IPS-NIHi7 (cell line): ENCODE measurements at regions not wholly inside any gene's neighbourhood (a gene's known extent, or its start where the extent isn't known, plus 50 kb on each side); places are given as distances from the start of the nearest gene placed in this dataset.

ENCODE experiments used
- DNase-seq: peaks from one replicate; pipeline ENCODE4 v3.0.0; 2012; ENCODE audit warnings: mixed read lengths; ENCODE audit errors: extremely low spot score

DNA sequence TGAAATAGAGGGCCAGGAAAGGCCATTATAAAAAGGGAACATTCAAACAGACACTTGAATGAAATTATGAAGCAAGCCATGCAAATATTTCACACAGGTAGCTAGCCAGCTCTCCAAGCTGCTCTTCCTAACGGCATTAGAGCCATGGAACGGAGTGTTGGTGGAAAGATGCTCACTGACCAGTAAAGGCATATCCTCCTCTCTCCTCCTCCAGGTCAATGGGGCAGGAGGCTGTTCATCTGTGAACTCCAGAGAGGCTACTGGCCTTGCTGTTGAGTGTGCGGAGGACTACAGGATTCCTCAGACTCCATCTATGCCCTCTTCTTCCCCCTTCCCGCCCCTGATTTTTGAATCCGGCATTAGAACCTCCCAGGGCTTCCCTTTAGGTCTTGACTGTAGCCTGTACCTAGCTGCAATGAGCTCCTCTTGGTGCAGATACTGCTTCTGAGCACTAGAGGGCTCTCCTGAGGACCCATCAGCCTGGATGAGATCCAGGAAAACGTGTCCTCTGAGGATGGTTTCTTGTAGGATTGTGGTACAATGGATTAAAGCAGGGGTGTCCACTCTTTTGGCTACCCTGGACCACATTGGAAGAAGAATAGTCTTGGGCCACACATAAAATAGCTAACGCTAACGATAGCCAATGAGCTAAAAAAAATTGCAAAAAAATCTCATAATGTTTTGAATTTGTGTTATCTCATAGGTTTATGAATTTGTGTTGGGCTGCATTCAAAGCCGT, 162.2 kb downstream of the SREK1 start:
- DNase-seq = peak; percentile 84

DNA sequence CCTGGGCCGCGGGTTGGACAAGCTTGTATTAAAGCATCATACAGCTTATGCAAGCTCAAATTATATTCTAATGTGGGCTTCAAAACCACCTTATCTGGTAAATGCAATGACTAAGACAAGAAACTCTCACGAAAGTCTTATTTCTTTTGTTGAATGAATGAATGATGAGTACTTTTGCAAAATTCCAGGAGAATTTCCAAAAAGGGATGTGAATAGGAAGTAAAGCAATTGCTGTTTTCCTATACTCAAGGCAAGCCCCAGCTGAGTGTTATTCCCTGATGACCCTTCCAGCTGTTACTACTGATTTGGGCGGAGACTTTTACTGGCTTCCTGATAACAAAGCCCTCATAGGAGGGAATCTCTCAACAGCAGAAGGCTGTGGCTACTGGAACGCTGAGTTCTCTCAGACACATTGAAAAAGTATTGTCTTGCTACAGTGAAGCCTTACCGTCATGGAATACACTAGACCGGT, 162.8 kb downstream of the SREK1 start:
- no peak for DNase-seq

DNA sequence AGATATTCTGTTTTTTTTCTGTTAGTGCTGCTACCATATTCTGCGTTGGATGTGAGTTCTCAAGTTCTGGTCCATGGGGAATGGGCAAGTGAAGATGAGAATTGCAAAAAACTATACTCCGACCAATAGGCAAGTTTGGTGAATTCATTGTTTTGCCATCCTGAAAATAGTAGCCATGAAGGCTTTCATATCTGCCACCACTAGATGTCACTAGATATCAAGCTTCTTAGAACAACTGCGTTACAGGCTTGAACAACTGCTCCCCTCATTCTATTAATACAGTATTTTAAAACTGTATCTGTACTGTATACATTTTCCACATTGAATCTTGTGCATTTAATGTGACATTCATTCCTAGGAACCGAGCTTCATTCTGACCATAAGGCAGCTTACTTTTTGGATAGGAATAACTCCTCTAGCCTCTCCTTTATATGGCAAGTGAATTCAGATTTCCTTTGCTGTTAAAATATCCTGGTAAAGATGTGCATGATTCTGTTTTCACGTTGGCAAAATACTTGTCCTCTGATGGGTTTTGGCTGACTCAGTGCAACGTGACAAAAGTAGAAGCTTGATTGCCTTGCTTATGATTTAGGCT, 163.6 kb downstream of the SREK1 start:
- peak; percentile 69 for DNase-seq

DNA sequence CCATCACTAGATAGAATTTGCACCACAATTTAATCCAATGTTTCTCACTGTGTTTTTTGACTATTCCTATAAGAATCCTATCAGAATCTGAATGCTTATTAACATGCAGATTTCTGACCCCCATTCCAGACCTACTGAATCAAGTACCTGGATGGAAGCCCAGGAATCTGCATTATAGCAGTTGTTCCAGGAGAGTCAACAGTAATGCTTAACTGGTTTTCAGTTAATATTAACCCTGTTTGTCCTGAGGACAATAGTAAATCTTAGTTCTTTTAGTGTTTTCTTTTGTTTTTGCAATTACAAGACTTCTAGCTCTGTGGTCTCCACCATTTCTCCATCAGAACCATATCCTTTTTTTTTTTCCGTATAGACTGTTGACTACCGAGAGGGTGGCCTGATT, 168.2 kb downstream of the SREK1 start:
- no peak for DNase-seq

DNA sequence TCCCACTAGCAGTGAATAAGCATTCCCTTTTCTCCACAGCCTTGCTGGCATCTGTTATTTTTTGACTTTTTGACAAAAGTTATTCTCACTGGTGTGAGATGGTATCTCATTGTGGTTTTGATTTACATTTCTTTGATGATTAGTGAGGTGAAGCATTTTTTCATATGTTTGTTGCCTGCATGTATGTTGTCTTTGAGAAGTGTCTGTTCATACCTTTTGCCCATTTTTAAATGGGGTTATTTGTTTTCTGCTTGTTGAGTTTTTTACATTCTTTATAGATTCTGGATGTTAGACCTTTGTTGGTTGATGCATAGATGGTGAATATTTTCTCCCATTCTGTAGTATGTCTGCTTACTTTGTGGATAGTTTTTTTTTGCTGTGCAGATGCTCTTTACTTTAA, 171.7 kb downstream of the SREK1 start:
- no peak for DNase-seq

DNA sequence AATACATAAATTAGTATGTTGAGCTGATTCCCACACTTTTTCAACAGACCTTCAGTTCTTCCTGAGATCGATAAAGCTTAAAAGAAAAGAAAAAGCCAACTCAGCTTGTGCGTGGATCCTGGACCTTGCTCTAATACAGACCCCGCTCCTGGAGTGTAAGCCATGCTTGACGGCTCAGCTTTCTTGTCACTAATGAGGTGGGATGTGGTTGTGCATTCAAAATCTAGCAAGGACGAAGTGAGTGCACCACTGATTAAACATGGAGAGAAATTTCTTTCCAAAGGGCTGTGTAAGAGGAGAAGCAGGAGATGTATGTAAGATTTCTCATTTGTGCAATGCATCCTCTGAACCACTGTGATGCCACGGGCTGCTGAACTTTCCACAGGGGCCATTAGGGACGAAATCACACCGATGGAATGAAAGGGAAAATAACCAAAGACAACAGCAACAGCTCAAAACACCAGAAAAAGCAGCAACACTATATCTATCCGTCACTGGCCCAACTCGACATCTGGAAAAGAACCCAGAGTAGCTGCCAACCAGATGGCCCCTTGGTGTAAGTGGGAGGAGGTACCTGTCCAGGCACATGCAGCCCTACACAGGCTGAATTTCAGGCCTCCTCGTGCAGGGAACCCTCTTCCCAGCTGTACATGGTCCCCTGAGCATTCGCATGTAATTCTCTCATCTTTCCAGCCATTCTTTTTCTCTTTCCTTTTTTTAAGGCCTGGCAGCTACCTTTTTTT, 178.9 kb downstream of the SREK1 start:
- no peak for DNase-seq

DNA sequence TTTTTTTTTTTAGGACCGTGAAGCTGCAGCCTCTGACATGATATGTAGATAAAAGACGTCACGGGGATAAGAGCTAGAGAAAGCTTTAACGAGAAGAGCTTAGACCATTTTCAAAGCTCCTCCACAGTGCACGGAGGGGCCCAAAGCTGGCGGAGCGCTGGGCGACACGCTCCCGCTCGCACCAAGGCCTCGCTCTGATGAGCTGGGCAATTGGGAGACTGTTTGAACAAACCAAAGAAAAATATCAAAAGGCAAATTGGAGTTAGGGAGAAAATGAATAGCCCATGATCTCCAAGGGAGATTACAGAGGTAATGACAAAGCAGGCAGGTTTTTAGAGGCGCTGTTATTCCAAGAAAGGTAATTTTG, 179.4 kb downstream of the SREK1 start:
- DNase-seq = no peak

DNA sequence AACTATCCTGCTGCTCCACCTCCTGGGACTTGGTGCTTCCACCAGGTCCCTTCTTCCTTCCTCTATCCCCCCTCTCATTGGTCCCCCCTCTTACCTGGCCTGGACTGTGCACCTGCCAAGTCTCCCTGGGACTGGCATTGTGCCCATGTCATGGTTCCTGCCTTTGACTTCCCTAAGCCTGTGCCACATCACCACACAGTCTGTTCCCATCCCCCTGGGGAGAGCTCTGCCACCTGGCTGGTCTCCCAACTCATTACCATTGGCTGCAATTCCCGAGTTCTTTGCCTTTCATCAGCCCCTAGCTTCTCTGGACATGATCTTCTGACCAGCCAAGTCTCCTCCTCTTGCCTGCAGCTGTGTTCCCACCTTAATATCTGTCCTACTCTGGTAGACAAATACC, 180.3 kb downstream of the SREK1 start:
- DNase-seq = no peak

DNA sequence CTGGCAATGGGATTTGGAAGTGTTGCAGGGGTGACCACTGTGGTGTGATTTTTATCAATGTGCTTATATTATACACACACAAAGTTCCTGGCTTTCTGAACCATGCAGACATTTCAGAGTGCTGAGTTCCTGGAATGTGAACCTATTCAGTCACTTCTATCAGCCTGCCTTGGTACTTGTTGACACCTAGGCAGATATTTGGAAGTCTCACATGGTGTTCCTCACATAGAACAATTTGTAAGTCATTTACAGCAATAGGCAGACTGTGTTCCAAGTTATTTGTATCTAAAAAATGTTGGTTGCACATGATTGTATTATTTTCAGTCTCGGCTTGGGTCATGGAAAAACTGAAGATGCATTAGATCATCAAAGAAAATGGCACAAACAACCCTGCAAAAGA, 182.2 kb downstream of the SREK1 start:
- no peak for DNase-seq

DNA sequence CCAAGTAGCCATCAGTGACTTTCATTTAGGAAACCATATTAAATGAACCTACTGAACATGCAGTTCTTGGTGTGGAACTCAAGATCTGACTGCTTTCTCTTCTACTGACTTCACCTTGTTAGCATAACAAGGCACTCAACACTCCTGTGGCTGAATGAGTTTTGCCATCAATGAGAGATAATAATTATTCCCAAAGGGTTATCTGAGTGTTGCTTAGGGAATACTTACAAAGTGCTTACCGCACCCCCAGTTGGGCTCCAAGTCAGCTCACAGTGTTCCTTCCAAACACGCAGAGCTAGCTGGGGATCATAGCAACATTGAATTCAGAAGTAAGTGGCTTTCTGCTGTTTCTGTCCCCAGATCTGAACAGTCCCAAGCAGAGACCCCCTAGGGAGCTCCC, 182.9 kb downstream of the SREK1 start:
- DNase-seq = no peak

DNA sequence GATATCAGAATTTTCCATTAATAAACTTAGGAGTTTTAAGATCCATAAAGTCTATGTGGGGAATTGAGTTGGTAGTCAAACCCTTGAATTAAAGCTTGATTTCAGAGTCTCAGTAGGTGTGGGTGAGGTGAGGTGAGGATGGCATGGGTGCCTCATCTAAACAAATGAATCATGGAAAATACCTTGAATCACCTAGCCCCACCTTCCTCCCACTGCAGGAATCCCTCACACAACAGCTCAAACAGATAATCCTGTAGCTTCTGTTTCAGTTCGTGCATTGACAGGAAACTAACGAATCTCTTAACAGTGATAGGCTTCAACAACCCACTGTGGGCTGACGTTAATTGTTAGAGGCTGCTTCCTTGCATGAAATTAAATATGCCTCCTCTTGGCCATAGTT, 185.0 kb downstream of the SREK1 start:
- DNase-seq = no peak

DNA sequence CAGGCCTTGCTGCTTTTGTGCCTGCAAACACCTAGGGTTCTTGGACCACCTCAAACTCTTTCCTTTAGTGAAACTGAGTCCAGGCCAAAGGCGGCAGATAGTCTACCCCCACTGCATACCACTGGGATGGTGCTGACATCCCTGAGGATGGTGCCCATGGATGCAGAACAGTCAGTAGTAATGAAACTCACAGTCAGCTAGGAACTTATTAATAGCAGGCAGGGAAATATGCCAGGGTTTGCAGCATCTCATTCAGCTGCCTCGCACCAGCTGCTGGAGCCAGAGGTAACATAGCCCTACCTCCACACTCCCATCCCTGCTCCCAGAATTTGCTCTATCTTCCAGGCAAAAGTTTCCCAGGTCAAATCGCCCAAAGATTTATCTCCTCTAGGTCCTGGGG, 189.1 kb downstream of the SREK1 start:
- DNase-seq = no peak

DNA sequence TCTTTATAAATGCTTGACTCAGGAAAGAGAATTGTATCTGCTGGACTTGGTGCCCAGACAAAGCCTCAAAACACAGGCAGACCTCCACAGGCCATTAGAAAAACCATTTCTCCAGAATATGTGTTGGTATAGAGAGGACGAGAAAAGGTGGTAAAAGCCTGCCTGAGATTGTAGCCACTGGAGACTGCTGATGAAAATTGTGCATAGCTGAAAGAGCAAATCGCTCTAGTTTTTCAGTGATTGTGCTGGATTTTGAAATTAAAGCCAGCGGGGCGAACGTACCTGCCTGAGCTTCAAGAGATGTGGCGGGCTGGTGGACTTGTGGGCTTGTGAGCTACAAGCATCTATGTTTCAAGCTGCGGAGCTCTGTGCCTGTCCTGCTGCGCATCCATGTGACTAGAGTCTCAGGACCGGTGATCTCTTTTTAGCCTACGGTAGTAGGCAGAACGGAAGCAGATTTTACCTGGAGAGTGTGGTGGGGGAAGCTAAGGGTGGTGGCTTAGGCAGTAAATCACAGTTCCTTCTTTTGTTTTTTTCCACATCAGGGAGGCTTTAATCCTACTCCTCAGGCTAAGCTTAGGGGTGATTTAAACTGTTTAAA, 193.6 kb downstream of the SREK1 start:
- no peak for DNase-seq

DNA sequence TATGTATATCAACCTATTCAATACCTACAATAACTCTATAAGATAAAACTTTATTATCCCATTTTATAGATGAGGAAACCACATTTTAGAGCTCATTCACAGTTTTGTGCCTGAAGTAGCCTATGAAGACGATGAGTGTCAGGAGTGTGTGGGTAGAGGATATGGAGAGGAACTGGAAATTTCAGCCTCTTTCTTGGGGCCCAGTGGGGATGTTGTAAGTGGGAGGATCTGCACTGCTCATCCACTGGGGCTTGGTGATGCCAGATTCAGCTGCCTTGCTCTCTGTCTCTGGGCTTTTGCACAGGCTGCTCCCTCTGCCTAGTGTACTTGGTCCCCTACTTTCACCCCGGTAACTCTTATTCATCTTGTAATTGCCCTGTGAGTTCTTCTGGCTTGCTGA, 194.7 kb downstream of the SREK1 start:
- no peak for DNase-seq

DNA sequence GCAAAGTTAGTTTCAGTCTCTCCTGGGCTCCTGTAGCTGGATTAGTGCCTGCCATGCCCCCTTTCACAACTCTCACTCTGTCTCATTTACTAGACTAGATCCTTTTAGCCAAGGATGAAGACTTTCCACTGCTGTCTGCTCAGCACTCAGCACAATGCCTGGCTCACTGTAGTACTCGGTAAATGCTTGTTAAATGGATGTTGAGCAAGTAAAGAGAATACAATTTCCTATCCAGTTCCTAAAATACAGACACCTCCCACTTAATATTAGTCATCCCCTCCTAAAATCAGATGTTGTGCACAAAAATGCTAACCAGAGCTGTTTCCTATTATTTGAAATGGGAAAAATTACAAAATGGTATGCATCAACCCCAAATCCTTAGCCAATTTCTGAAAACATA, 195.8 kb downstream of the SREK1 start:
- DNase-seq = no peak

DNA sequence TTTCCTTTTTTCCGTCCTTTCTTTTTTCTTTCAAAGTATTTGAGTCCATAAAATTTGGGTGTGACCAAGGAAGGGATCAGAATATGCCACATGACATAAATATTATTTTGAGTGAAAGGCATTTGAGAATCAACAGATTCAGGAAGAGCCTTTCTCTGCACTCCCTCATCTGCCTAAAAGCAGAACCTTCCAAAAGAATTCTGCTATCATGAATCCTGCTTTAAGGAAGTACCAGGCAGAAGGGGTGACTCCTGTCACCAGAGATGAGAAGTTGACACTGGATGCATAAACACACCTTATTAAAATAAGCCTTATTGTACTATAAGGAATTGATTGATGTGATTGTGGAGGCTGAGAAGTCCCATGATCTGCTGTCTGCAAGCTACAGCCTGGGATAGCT, 196.7 kb downstream of the SREK1 start:
- no peak for DNase-seq

DNA sequence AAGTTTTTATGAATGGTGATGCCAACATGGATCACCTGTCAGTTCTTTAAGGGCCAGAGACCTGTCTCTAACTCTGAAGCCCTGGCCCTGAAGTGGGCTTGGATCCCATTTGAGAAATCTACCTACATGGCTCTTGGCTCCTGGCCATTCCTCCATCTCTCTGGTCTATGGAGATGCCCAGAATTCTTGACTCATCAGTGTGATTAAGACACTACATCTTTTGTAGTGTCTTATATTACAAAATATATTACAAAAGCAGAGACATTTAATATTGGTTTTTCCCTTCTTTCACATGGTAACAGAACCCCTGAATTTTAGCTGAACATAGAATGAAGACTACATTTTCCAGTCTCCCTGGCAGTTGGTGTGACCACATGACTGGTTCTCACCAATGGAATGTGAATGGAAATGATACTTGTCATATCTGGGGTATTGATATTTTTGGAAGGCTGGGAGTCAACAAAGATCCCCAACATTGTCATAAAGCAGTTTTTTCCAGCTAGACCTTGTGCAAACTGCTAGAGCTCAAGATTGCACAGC, 198.3 kb downstream of the SREK1 start:
- DNase-seq = no peak

DNA sequence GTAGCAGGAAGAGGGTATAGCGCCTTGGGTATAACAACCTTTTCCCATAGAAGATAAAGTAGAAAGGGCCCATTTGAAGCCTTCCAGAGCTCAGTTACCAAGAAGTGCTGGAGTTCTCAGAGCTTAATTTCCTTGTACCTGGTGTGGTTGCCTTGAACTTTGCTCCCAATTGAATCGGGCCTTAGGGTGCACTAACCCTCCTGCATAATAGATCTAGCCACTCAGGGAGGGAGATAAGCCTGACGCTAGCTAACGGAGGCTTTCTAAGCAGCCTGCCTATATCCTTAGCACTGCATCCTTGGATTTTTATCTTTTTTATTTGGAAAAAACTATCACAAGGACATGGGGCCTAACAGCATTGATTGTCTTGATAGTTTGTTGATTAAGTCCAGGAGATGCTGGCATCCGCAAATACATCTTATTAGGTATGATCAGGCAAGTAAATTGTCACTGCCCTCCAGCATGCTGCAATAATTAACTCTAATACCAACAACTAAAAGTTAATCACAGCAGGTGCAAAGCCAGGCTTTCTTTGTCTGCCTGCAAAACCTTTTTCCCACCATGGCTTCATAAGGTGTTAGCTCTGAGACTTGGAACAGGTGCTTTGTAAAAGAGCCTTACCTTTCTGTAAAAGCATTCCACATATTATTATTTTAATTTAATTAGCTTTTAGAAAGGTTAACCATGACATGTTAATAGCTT, 199.4 kb downstream of the SREK1 start:
- no peak for DNase-seq

DNA sequence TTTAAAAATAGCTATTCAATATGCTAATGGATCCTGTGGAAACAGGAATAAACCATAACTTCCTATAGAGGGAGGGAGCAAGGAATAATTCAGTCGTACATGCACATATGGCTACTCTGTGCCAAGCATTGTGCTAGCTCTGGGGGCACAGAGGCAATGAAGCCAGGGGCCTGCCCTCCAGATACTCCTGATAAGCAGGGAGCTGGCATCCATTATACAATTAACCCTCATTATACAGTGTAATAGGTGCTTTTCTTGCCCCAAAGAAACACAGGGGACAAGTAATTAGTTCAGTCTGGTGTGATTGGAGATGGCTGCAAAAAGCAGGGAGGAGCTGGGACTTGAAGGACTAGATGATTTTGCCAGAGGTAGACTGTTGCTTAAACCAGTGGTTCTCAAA, 200.4 kb downstream of the SREK1 start:
- DNase-seq = no peak

DNA sequence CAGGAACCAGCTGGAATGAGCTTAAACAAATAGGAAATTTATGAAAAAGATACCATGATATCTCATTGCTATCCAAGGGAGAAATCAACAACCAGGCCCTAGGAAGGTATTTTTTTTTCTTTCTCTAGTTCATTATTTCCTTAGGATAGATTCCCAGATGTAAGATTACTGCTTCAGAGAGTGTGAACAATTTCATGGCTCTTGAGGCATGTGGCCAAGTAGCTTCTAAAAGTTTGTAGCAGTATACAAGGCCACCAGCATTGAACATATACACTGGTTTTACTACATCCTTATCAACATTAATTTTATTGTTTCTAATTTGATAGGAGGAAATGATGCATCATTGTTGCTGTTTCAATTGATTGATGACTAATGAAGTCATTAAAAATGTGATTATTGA, 201.2 kb downstream of the SREK1 start:
- DNase-seq = no peak

DNA sequence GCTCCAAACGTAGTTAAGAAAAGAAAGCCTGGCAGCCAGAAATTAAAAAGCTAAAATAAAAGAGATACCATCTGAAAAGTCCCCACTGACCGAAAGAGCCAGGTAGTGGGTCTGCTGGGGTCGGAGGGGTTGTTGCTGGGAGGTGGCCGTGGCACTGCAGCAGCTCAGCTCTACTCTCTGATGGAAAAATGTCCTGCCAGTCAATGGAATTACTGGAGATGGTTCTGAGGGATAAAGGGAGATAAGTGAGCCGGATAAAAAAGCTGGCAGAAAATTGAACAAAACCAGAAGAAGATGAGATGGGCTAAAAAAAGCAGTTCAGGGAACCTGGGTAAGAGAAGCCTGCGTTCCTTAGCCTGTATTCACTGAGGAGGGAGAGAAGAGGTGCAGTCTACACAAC, 202.8 kb downstream of the SREK1 start:
- no peak for DNase-seq
